ENCODE measurements at regions not wholly inside any gene's neighbourhood (a gene's known extent, or its start where the extent isn't known, plus 50 kb on each side); places are given as distances from the start of the nearest gene placed in this dataset.

DNA sequence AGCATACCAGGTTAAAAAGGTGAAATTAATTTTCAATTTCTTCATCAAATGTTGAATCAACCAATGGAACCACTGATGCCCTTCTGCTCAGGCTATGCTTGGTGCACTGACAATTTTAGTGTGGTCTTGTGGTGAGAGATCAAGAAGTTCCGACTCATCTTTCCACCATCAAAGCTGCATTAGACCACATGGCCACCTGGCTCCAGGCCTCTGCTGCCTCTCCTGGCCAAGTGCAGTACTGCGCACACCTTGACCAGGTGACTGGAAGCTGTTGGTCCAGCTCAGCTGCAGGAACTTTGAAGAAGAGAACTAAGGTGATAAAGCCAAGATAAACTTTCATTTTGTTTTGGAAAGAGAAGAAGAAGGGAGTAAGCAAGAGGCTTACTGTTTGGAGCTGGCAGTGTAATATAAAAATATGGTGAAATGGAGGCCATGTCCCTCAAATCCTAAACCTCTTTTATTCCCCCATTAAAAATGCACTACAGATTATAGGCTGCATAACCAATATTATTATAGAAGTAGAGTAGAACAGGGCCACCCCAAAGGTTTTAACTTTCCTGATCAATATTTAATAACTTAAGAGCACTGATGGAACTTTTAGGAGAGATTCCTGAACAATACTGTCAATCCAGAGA lies 315.5 kb upstream of the C9orf72 start:
- ATAC-seq, result no peak

DNA sequence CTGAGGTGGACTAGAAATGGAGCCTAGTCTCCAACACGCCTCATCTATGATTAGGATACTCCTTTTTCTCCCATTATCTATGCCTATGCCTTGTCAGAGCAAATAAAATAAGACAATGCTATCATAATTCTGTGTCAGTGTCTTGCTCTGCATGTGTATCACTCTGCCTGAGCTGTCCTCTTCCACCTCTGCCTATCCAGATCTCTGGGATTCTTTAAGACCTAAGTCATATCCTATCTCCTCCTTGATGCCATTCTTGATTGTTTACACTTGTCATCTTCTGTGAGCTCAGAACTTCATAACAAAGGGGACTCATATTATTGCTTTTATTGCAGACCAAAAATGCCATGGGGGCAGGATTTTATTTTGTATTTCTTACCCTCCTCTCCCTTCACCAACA lies 351.2 kb upstream of the C9orf72 start:
- H3K4me3 ChIP-seq, result no peak overlapping the region
- H3K4me1 ChIP-seq, result no peaks in the 10 kb centered on the region
- DNase-seq, result no peak
- intact Hi-C loops (cut with DNase I), result no loop called here
- no peak for ATAC-seq
- H3K36me3 ChIP-seq, result no peaks in the 10 kb centered on the region
- no peaks in the 10 kb centered on the region for H3K9me3 ChIP-seq
- TF ChIP-seq, protein P1, sequence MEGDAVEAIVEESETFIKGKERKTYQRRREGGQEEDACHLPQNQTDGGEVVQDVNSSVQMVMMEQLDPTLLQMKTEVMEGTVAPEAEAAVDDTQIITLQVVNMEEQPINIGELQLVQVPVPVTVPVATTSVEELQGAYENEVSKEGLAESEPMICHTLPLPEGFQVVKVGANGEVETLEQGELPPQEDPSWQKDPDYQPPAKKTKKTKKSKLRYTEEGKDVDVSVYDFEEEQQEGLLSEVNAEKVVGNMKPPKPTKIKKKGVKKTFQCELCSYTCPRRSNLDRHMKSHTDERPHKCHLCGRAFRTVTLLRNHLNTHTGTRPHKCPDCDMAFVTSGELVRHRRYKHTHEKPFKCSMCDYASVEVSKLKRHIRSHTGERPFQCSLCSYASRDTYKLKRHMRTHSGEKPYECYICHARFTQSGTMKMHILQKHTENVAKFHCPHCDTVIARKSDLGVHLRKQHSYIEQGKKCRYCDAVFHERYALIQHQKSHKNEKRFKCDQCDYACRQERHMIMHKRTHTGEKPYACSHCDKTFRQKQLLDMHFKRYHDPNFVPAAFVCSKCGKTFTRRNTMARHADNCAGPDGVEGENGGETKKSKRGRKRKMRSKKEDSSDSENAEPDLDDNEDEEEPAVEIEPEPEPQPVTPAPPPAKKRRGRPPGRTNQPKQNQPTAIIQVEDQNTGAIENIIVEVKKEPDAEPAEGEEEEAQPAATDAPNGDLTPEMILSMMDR (IDR thresholded peaks at IDR 0.05), result no peak
- no peaks in the 10 kb centered on the region for H3K27me3 ChIP-seq
- no peak overlapping the region for H3K27ac ChIP-seq
- 55 to 69% methylated on average over 1 of the region's 1 CpG for WGBS, 2 donors

More for the DNA sequence above, 315.5 kb upstream of the C9orf72 start:
- no peak for DNase-seq
- TF ChIP-seq, protein P1 (IDR thresholded peaks at IDR 0.05), result peak in 7 of 9 donors; percentile 31 to 58 (median 40)
- WGBS, 2 donors, result 90 to 93% methylated on average over 2 of the region's 2 CpGs
- H3K27me3 ChIP-seq, result no peaks in the 10 kb centered on the region
- intact Hi-C loops (cut with DNase I), result no loop called here
- H3K4me1 ChIP-seq, result no peaks in the 10 kb centered on the region
- peaks cover 0 to 5% (median 0%) of the 10 kb centered on the region in 11 donors for H3K9me3 ChIP-seq
- H3K36me3 ChIP-seq, result no peaks in the 10 kb centered on the region
- H3K4me3 ChIP-seq, result no peak overlapping the region
- no peak overlapping the region for H3K27ac ChIP-seq

DNA sequence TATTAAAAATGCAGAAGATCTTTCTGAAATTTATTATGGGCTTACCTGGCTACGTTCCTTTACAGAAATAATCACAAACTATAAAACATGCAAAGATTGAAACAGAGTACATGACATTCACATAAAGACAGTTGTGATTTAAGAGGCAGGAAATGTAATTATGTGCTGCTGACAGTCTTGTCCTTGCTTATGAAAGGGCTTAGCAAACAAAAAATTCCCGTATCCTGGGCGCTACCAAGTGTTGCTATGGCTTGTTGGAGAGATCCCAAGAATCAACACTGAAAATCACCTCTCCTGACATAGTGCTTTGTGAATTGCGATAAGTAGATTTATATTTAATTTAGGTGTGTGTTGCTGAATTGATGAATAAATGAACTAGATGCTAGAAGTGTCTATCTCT lies 352.5 kb upstream of the C9orf72 start:
- TF ChIP-seq, protein P1 (IDR thresholded peaks at IDR 0.05), result no peak
- Histone ChIP-seq H3K4me1 (no peaks in the 10 kb centered on the region), H3K27ac (no peak overlapping the region), H3K9me3 (no peaks in the 10 kb centered on the region), H3K27me3 (no peaks in the 10 kb centered on the region), H3K36me3 (no peaks in the 10 kb centered on the region), H3K4me3 (no peak overlapping the region)
- DNase-seq, result no peak
- ATAC-seq, result no peak
- intact Hi-C loops (cut with DNase I), result no loop called here
- WGBS, 2 donors, result 84 to 85% methylated on average over 4 of the region's 4 CpGs

DNA sequence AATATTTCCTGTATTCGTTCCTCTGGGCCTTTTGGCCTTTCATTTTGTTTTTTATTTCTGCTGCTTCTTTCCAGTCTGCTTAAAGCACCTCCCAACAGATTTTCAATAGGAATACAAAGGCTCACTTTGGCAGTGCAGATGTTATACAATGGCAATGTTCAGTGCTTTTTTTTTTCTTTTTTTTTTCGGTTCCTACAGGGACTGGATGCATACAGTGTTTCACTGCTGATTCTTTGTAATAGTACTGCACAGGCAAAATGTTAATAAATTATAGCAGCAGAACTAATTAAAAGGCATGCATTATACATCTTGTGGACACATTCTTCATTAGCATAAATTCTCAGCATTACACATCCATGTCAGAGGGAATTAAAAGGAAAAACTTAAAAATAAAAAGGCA lies 356.6 kb upstream of the C9orf72 start:
- H3K9me3 ChIP-seq, result peaks cover 0 to 2% (median 0%) of the 10 kb centered on the region in 11 donors

More for the DNA sequence above, 356.6 kb upstream of the C9orf72 start:
- Histone ChIP-seq H3K4me3 (no peak overlapping the region), H3K4me1 (no peaks in the 10 kb centered on the region), H3K36me3 (no peaks in the 10 kb centered on the region), H3K27me3 (no peaks in the 10 kb centered on the region), H3K27ac (no peak overlapping the region)
- no peak for DNase-seq
- ATAC-seq, result no peak
- 50 to 72% methylated on average over 2 of the region's 2 CpGs for WGBS, 2 donors
- intact Hi-C loops (cut with DNase I), result loop anchor here in 1 of 10 donors (10.0 kb wide), 1 partner anchor 65 kb away; no protein-coding TSS in a partner anchor
- TF ChIP-seq, protein P1 (IDR thresholded peaks at IDR 0.05), result no peak
